ENCODE measurements at regions not wholly inside any gene's neighbourhood (a gene's known extent, or its start where the extent isn't known, plus 50 kb on each side); places are given as distances from the start of the nearest gene placed in this dataset.
A peak's percentile ranks its signal among the peaks of the same experiment; 100 is the strongest.

DNA sequence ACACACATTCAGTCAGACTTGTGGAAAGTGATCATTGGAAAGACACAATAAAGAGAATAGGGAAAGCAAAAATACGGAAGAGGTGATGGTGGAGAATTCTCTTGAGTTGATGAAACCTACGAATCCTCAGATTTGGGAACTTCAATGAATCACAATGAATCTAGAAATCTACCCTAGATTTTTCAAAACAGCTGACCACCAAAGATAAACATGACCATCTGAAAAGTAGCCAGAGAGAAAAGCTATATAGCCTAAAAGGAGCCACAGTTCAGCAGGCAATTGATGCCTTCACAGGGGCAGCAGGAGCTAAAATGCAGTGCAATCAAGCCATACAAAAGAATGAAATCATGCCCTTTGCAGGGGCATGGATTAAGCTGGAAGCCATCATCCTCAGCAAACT, 170.6 kb upstream of the RUNX1 start:
- TF ChIP-seq, protein P1, sequence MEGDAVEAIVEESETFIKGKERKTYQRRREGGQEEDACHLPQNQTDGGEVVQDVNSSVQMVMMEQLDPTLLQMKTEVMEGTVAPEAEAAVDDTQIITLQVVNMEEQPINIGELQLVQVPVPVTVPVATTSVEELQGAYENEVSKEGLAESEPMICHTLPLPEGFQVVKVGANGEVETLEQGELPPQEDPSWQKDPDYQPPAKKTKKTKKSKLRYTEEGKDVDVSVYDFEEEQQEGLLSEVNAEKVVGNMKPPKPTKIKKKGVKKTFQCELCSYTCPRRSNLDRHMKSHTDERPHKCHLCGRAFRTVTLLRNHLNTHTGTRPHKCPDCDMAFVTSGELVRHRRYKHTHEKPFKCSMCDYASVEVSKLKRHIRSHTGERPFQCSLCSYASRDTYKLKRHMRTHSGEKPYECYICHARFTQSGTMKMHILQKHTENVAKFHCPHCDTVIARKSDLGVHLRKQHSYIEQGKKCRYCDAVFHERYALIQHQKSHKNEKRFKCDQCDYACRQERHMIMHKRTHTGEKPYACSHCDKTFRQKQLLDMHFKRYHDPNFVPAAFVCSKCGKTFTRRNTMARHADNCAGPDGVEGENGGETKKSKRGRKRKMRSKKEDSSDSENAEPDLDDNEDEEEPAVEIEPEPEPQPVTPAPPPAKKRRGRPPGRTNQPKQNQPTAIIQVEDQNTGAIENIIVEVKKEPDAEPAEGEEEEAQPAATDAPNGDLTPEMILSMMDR (conservative IDR thresholded peaks at IDR 0.05; ENCODE audit: low read length), result no peak

DNA sequence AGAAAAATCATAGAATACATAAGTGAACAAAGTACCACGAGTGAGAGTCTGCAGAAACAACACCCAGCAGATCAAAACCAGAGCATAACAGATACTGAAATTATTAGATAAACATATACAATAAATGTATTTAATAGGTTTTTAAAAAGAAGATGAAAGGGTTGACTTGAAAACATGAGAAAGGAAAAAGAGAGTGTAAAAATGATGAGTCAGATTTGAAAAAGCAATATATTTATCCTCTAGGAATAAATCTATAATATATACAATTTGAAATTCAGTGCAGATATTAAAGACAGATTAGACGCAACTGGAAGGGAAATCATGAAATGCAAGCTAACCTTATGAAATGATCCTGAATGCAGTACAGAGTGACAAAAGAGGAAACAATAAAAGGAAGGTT, 170.2 kb upstream of the RUNX1 start:
- H3K4me3 ChIP-seq (ENCODE audit: low read length), result no peak overlapping the region
- no peak for DNase-seq (ENCODE audit: low read depth)
- TF ChIP-seq, protein P1 (conservative IDR thresholded peaks at IDR 0.05; ENCODE audit: low read length), result no peak

More for the DNA sequence above, 170.6 kb upstream of the RUNX1 start:
- no peak overlapping the region for H3K4me3 ChIP-seq (ENCODE audit: low read length)
- no peak for DNase-seq (ENCODE audit: low read depth)

DNA sequence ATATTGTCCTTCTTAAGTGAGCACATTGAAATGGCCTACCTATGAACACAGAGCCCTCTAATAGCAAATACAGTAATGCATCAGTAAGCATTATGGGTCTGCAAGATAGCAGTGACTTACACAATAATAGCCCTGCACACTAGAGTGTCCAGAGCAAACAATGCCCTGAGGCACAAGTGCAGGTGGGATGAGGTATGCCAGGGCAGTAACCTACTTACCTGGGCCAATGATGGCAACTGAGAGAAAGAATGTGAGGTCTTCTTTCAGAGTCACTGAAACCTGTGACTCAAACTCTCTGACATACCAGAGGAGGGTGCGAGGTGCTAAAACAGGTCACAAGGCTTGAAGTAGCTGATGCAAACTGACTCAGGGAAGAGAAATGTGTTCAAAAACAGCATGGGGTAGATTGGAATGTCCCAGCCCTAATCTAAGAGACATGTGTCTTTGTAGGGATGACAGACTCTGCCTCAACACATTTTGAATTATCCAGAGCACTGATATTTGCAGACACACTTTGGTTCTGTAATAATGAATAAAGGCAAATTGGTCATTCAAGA, 168.5 kb upstream of the RUNX1 start:
- peak; percentile 95 for DNase-seq (ENCODE audit: low read depth)
- no peak overlapping the region for H3K4me3 ChIP-seq (ENCODE audit: low read length)
- TF ChIP-seq, protein P1 (conservative IDR thresholded peaks at IDR 0.05; ENCODE audit: low read length), result 0 out of 2 replicates have a peak, but pooled peaks have one; percentile 10

DNA sequence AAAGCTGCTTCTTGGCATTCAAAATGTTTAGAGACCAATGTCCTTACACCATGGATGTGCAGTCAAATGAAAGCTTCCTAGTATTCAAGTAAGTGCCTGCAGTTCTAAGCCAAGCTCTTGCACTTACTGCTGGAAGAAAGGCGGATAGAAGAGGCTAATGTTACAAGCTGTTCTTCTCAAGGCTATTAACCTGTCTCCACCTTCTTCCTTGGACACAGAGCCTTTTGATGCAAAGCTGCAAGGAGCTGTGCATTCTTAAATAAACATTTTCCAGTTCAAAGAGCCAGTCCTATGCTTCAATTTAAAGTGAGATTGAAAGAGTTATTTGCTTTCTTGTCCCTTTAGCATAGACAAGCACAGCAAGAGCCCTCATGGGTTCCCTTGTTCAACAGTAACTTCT, 167.9 kb upstream of the RUNX1 start:
- no peak overlapping the region for H3K4me3 ChIP-seq (ENCODE audit: low read length)
- TF ChIP-seq, protein P1 (conservative IDR thresholded peaks at IDR 0.05; ENCODE audit: low read length), result no peak
- no peak for DNase-seq (ENCODE audit: low read depth)

DNA sequence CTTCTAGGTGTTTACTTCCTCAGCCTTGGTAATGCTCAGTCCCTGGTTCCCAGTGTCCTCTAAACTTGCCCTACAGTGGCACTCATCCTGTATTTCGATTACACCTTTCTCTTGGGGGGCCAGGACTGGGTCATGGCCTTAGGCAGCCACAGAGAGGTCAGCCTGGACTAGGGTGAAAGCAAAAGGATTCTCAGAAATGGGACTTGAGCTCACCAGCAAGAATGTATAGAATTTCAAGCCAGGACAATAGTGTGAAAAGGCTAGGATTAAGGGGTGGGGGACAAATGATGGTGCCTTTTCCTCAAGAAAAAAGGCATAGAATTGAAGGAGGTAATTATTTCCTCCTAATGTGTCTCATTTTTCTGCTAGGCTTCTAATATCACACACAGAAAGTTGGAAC, 166.8 kb upstream of the RUNX1 start:
- DNase-seq (ENCODE audit: low read depth), result no peak
- TF ChIP-seq, protein P1 (conservative IDR thresholded peaks at IDR 0.05; ENCODE audit: low read length), result no peak
- H3K4me3 ChIP-seq (ENCODE audit: low read length), result no peak overlapping the region

DNA sequence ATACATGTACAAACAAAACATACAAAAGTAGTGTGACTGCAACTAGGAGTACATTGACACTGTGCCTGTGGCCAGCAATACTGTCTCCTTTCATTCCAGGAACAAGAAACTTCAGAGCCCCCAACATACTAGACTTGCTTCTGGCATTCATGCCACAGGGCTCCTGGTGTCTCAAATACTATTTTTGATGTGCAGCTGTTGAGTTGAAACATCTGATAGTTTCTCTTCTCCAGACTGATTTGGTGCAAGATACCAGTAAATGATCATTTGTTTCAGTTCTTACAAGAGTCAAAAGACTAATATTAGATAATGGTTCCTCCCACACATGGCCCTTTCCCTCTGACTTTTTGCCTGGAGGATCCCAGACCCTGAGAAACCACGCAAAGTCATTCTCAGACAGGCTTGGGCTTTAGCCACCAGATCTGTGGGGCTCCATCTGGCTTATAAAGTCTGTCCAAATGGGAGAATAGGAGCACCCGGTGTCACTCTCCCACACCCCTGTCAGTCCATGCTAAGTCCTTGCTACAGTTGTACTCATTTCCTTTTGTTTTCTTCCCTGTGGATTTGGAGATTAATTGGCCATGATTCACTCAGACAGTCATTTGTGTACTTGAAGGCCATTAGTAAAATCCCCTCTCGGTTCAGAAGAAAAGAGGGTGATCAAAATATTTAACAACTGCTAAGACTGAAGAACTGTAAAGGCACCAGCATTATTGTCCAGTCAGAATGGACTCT, 163.5 kb upstream of the RUNX1 start:
- no peak overlapping the region for H3K4me3 ChIP-seq (ENCODE audit: low read length)
- TF ChIP-seq, protein P1 (conservative IDR thresholded peaks at IDR 0.05; ENCODE audit: low read length), result no peak
- no peak for DNase-seq (ENCODE audit: low read depth)

DNA sequence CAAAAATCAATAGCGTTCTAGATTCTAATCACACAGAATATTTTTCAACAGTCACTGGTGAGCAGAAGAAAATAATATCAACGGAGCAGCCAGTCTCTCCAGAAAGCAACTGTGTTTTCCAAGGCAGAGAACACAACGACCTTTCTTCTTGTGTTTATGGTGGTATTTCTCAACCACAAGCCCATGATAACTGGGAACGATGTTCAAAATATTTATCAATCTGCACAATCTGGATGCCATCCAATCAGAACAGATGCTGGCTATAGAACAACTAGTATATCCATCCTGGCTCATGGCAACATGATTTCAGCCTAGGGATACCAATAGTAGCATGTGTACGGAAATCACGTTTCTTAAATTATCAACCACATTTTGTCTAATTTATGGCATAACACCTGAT, 162.7 kb upstream of the RUNX1 start:
- no peak overlapping the region for H3K4me3 ChIP-seq (ENCODE audit: low read length)
- no peak for DNase-seq (ENCODE audit: low read depth)
- TF ChIP-seq, protein P1 (conservative IDR thresholded peaks at IDR 0.05; ENCODE audit: low read length), result no peak
